ENCODE measurements at regions not wholly inside any gene's neighbourhood (a gene's known extent, or its start where the extent isn't known, plus 50 kb on each side); places are given as distances from the start of the nearest gene placed in this dataset.

GRCh38 chr1:229989591-229990248 lies 77.3 kb upstream of the GALNT2 start:
- Histone ChIP-seq H3K9me3 (ENCODE audit: control insufficient read depth, insufficient read depth, low read length) (no peaks in the 10 kb centered on the region), H3K4me3 (ENCODE audit: low read depth, low read length) (no peak overlapping the region), H3K27ac (ENCODE audit: low read depth, low read length) (no peak overlapping the region), H3K36me3 (ENCODE audit: control insufficient read depth, insufficient read depth, low read length) (no peaks in the 10 kb centered on the region), H3K27me3 (ENCODE audit: control insufficient read depth, insufficient read depth, low read length) (no peaks in the 10 kb centered on the region), H3K4me1 (ENCODE audit: control insufficient read depth, insufficient read depth, low read length) (peaks cover 13% of the 10 kb centered on the region)
- no peak for DNase-seq (ENCODE audit: low read depth in 4 of 6, low spot score in 6 of 6)
- WGBS (ENCODE audit: insufficient coverage) = 67% methylated on average over 1 of the region's 4 CpGs

DNA sequence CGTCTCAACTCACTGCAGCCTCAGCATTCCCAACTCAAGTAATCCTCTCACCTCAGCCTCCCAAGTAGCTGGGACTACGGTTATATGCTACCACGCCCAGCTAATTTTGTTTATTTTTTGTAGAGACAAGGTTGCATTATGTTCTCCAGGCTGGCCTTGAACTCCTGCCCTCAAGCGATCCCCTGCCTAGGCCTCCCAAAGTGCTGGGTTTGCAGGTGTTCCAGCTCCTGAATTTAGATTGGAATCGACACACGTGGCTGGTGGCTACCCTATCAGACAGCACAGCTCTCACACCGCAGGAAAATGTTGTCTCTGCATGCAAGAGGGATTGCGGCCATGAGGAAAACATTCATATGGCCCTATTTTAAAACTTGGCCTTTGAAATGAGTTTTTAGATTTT lies 76.7 kb upstream of the GALNT2 start:
- Histone ChIP-seq H3K27me3 (ENCODE audit: control insufficient read depth, insufficient read depth, low read length) (no peaks in the 10 kb centered on the region), H3K4me3 (ENCODE audit: low read depth, low read length) (no peak overlapping the region), H3K36me3 (ENCODE audit: control insufficient read depth, insufficient read depth, low read length) (no peaks in the 10 kb centered on the region), H3K9me3 (ENCODE audit: control insufficient read depth, insufficient read depth, low read length) (no peaks in the 10 kb centered on the region), H3K4me1 (ENCODE audit: control insufficient read depth, insufficient read depth, low read length) (peaks cover 8% of the 10 kb centered on the region), H3K27ac (ENCODE audit: low read depth, low read length) (no peak overlapping the region)
- DNase-seq (ENCODE audit: low read depth in 4 of 6, low spot score in 6 of 6) = no peak
- WGBS (ENCODE audit: insufficient coverage) = 87% methylated on average over 4 of the region's 8 CpGs

GRCh38 chr1:229991104-229991513 lies 75.9 kb upstream of the GALNT2 start:
- peaks cover 8% of the 10 kb centered on the region for H3K4me1 ChIP-seq (ENCODE audit: control insufficient read depth, insufficient read depth, low read length)
- WGBS (ENCODE audit: insufficient coverage) = 42% methylated on average over 7 of the region's 8 CpGs
- H3K4me3 ChIP-seq (ENCODE audit: low read depth, low read length) = no peak overlapping the region
- H3K36me3 ChIP-seq (ENCODE audit: control insufficient read depth, insufficient read depth, low read length) = no peaks in the 10 kb centered on the region
- DNase-seq (ENCODE audit: low read depth in 4 of 6, low spot score in 6 of 6) = peak in 2 of 6 donors; percentile 23 to 24
- H3K27me3 ChIP-seq (ENCODE audit: control insufficient read depth, insufficient read depth, low read length) = no peaks in the 10 kb centered on the region
- no peaks in the 10 kb centered on the region for H3K9me3 ChIP-seq (ENCODE audit: control insufficient read depth, insufficient read depth, low read length)
- H3K27ac ChIP-seq (ENCODE audit: low read depth, low read length) = no peak overlapping the region

- Histone ChIP-seq H3K27me3 (ENCODE audit: control insufficient read depth, insufficient read depth, low read length) (no peaks in the 10 kb centered on the region), H3K9me3 (ENCODE audit: control insufficient read depth, insufficient read depth, low read length) (no peaks in the 10 kb centered on the region), H3K27ac (ENCODE audit: low read depth, low read length) (no peak overlapping the region), H3K4me1 (ENCODE audit: control insufficient read depth, insufficient read depth, low read length) (peaks cover 8% of the 10 kb centered on the region), H3K4me3 (ENCODE audit: low read depth, low read length) (no peak overlapping the region), H3K36me3 (ENCODE audit: control insufficient read depth, insufficient read depth, low read length) (no peaks in the 10 kb centered on the region)
- DNase-seq (ENCODE audit: low read depth in 4 of 6, low spot score in 6 of 6) = peak in 1 of 6 donors; percentile 11
- WGBS (ENCODE audit: insufficient coverage) = 78% methylated on average over 5 of the region's 6 CpGs
These were observed 75.2 kb upstream of the GALNT2 start for GRCh38 chr1:229991724-229992333.

DNA sequence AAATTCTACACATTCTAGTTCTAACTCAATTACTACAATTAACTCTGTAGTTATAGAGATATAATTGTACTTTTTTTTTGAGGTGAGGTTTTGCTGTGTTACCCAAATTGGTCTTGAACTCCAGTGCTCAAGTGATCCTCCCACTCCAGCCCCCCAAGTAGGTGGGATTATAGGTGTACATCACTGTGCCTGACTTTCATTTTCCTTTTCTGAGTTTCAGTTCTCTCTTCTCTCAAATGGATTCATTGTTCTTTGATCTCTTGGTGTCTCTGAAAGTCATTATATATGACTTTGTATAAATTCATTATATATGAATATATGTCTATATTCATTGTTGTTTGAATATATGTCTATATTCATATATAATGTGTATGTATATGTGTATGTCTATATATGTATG lies 74.0 kb upstream of the GALNT2 start:
- H3K27me3 ChIP-seq (ENCODE audit: control insufficient read depth, insufficient read depth, low read length) = no peaks in the 10 kb centered on the region
- no peak overlapping the region for H3K4me3 ChIP-seq (ENCODE audit: low read depth, low read length)
- H3K36me3 ChIP-seq (ENCODE audit: control insufficient read depth, insufficient read depth, low read length) = no peaks in the 10 kb centered on the region
- H3K4me1 ChIP-seq (ENCODE audit: control insufficient read depth, insufficient read depth, low read length) = peaks cover 8% of the 10 kb centered on the region
- no peak overlapping the region for H3K27ac ChIP-seq (ENCODE audit: low read depth, low read length)
- no peak for DNase-seq (ENCODE audit: low read depth in 4 of 6, low spot score in 6 of 6)
- no peaks in the 10 kb centered on the region for H3K9me3 ChIP-seq (ENCODE audit: control insufficient read depth, insufficient read depth, low read length)

GRCh38 chr1:229993894-229994293 lies 73.1 kb upstream of the GALNT2 start:
- H3K4me3 ChIP-seq (ENCODE audit: low read depth, low read length) = no peak overlapping the region
- H3K27ac ChIP-seq (ENCODE audit: low read depth, low read length) = no peak overlapping the region
- no CpG with 5 or more reads among the region's 3 CpGs for WGBS (ENCODE audit: insufficient coverage)
- no peaks in the 10 kb centered on the region for H3K36me3 ChIP-seq (ENCODE audit: control insufficient read depth, insufficient read depth, low read length)
- no peaks in the 10 kb centered on the region for H3K27me3 ChIP-seq (ENCODE audit: control insufficient read depth, insufficient read depth, low read length)
- H3K9me3 ChIP-seq (ENCODE audit: control insufficient read depth, insufficient read depth, low read length) = no peaks in the 10 kb centered on the region
- H3K4me1 ChIP-seq (ENCODE audit: control insufficient read depth, insufficient read depth, low read length) = peaks cover 13% of the 10 kb centered on the region
- DNase-seq (ENCODE audit: low read depth in 4 of 6, low spot score in 6 of 6) = no peak

DNA sequence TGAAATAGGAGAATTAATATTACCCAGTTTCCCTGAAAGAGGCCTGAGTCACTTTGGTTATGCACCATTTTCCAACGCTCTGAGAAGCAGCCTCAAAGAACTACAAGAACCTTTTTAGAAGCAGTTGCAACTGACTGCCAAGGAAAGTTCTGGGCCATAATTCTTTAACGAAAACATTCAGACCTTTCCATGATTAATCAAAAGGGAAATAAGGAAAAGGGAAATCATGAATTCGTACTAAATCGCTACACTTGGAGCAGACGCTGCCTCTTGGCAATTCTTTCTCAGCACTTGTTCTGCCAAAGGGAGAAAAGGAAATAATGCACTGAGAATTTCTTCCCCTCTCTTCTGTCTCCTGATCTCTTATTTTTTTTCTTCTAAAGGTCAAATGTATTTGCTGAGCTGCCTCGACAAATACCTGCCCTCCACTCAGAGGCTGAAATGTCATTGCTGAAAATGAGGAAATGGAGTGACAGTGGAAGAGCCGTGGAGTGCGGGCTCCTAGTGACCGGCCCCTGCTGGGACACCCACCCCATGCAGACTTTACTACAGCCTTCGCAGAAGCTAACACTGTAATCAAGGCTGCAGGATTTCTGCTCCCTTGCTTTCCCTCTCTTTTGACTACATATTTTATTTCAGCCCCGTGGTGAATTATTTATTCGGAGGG lies 67.9 kb upstream of the GALNT2 start:
- 44% methylated on average over 6 of the region's 12 CpGs for WGBS (ENCODE audit: insufficient coverage)
- H3K27ac ChIP-seq (ENCODE audit: low read depth, low read length) = no peak overlapping the region

DNA sequence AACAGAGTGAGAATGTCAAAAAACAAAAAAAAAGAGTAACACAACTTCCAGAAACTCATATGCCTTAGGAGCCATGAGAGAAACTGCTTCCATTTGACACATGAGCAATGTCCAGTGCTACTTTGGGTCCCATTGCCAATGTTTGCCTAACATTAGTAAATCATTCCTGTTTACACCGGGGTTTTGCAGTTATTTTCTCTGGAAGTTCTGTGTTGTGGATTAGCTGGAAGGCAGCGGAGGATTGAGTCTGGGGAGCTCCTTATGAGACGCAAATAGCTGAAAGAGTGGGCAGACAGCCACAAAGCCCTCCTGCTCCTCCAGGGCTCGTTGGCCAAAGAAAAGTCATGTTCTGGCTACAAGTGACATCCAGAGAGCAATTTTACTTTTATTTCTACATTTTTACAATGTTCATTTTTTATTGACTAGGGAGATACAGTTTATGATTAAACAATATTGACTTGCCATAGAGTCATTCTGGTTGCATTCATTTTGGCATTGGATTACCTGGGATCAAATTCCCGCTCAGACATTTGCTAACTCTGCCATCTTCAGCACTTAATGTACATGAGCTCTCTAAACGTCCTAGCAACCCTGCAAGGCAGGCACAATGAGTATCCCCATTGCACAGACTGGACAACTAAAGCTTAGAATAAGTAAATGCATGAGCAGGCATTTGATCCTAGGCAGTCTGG lies 66.4 kb upstream of the GALNT2 start:
- Histone ChIP-seq H3K27ac (ENCODE audit: low read depth, low read length) (no peak overlapping the region), H3K4me1 (ENCODE audit: control insufficient read depth, insufficient read depth, low read length) (peaks cover 20% of the 10 kb centered on the region), H3K27me3 (ENCODE audit: control insufficient read depth, insufficient read depth, low read length) (no peaks in the 10 kb centered on the region), H3K9me3 (ENCODE audit: control insufficient read depth, insufficient read depth, low read length) (no peaks in the 10 kb centered on the region), H3K36me3 (ENCODE audit: control insufficient read depth, insufficient read depth, low read length) (no peaks in the 10 kb centered on the region), H3K4me3 (ENCODE audit: low read depth, low read length) (no peak overlapping the region)
- DNase-seq (ENCODE audit: low read depth in 4 of 6, low spot score in 6 of 6) = no peak
- WGBS (ENCODE audit: insufficient coverage) = 73% methylated on average over 2 of the region's 6 CpGs

More for the DNA sequence above, 67.9 kb upstream of the GALNT2 start:
- Histone ChIP-seq H3K9me3 (ENCODE audit: control insufficient read depth, insufficient read depth, low read length) (no peaks in the 10 kb centered on the region), H3K4me3 (ENCODE audit: low read depth, low read length) (no peak overlapping the region), H3K36me3 (ENCODE audit: control insufficient read depth, insufficient read depth, low read length) (no peaks in the 10 kb centered on the region), H3K4me1 (ENCODE audit: control insufficient read depth, insufficient read depth, low read length) (peaks cover 20% of the 10 kb centered on the region), H3K27me3 (ENCODE audit: control insufficient read depth, insufficient read depth, low read length) (no peaks in the 10 kb centered on the region)
- DNase-seq (ENCODE audit: low read depth in 4 of 6, low spot score in 6 of 6) = peak in 3 of 6 donors; percentile 17 to 80 (median 54)

GRCh38 chr1:230002164-230002803 lies 64.8 kb upstream of the GALNT2 start:
- Histone ChIP-seq H3K27me3 (ENCODE audit: control insufficient read depth, insufficient read depth, low read length) (no peaks in the 10 kb centered on the region), H3K36me3 (ENCODE audit: control insufficient read depth, insufficient read depth, low read length) (no peaks in the 10 kb centered on the region), H3K27ac (ENCODE audit: low read depth, low read length) (no peak overlapping the region), H3K4me1 (ENCODE audit: control insufficient read depth, insufficient read depth, low read length) (peaks cover 20% of the 10 kb centered on the region), H3K9me3 (ENCODE audit: control insufficient read depth, insufficient read depth, low read length) (no peaks in the 10 kb centered on the region), H3K4me3 (ENCODE audit: low read depth, low read length) (no peak overlapping the region)
- WGBS (ENCODE audit: insufficient coverage) = 73% methylated on average over 4 of the region's 5 CpGs
- DNase-seq (ENCODE audit: low read depth in 4 of 6, low spot score in 6 of 6) = no peak

Measured in spinal cord (tissue), 9 donors.